PC-9 (cell line): ENCODE measurements at regions not wholly inside any gene's neighbourhood (a gene's known extent, or its start where the extent isn't known, plus 50 kb on each side); places are given as distances from the start of the nearest gene placed in this dataset.

Source experiments
- CTCF ChIP-seq: fragments of 200-600 bp; sonication (generic); conservative IDR thresholded peaks from 2 replicates; pipeline ENCODE4 v1.6.1; 2017; ENCODE audit warnings: mixed run types, antibody characterized with exemption, mild to moderate bottlenecking, moderate library complexity
- EZH2 ChIP-seq: fragments of 200-600 bp; sonication (generic); IDR thresholded peaks from 2 replicates; pipeline ENCODE4 v1.8.0; 2017; ENCODE audit warnings: antibody characterized with exemption, low read depth

GRCh38 chr4:123125477-123125876, 203.1 kb upstream of the NUDT6 start:
- no peak for TF ChIP-seq EZH2
- no peak for TF ChIP-seq CTCF
